Mesenchymal stem cell (in vitro differentiated cells and primary cell): ENCODE measurements at regions not wholly inside any gene's neighbourhood (a gene's known extent, or its start where the extent isn't known, plus 50 kb on each side); places are given as distances from the start of the nearest gene placed in this dataset.

ENCODE experiments used
- DNase-seq: peaks from one replicate; pipeline ENCODE4 v3.0.0-alpha.2; 2013
- H2AFZ ChIP-seq: one replicate; pipeline ENCODE4 v1.6.1; 2013; ENCODE audit warnings: low read depth, mild to moderate bottlenecking, control low read depth, inconsistent platforms, low read length, moderate library complexity
- H2AK5ac ChIP-seq: 2 replicates; pipeline ENCODE4 v1.6.1; 2013; ENCODE audit warnings: low read length, moderate library complexity, mild to moderate bottlenecking, inconsistent platforms; ENCODE audit not compliant: severe bottlenecking
- H2BK120ac ChIP-seq: one replicate; pipeline ENCODE4 v1.6.1; 2013; ENCODE audit warnings: low read depth, mild to moderate bottlenecking, inconsistent platforms, low read length, moderate library complexity
- H2BK12ac ChIP-seq, 2 experiments: one replicate each; pipeline ENCODE4 v1.6.1; 2013; ENCODE audit warnings: inconsistent platforms in 2 of 2, low read length in 2 of 2, mild to moderate bottlenecking in 2 of 2, moderate library complexity in 2 of 2, control low read depth in 1 of 2
- H2BK15ac ChIP-seq: one replicate; pipeline ENCODE4 v1.6.1; 2013; ENCODE audit warnings: mild to moderate bottlenecking, low read depth, inconsistent platforms; ENCODE audit not compliant: poor library complexity, severe bottlenecking
- H2BK5ac ChIP-seq: 2 replicates; pipeline ENCODE4 v1.6.1; 2013; ENCODE audit warnings: low read depth, mild to moderate bottlenecking, low read length, control low read depth, inconsistent platforms; ENCODE audit not compliant: poor library complexity, severe bottlenecking
- H3K14ac ChIP-seq, 2 experiments: one replicate each; pipeline ENCODE4 v1.6.1; 2013; ENCODE audit warnings: inconsistent platforms in 2 of 2, low read length in 2 of 2, control low read depth in 1 of 2, mild to moderate bottlenecking in 1 of 2, moderate library complexity in 1 of 2
- H3K18ac ChIP-seq, 2 experiments: one replicate each; pipeline ENCODE4 v1.6.1; 2013; ENCODE audit warnings: inconsistent platforms in 2 of 2, low read length in 2 of 2, control low read depth in 1 of 2, low read depth in 1 of 2, mild to moderate bottlenecking in 1 of 2
- H3K23ac ChIP-seq, 2 experiments: one replicate each; pipeline ENCODE4 v1.6.1; 2013; ENCODE audit warnings: inconsistent platforms in 2 of 2, low read length in 2 of 2, mild to moderate bottlenecking in 2 of 2, moderate library complexity in 2 of 2, control low read depth in 1 of 2
- H3K27ac ChIP-seq: 2 replicates; pipeline ENCODE4 v1.5.1; 2013; ENCODE audit warnings: mild to moderate bottlenecking, moderate library complexity, low read length, control low read depth, inconsistent platforms; ENCODE audit not compliant: poor library complexity, severe bottlenecking
- H3K27me3 ChIP-seq, 2 experiments: 2 replicates each; pipeline versions ENCODE4 v1.6.1 to v1.7.0; 2013; ENCODE audit warnings: low read length in 2 of 2, mild to moderate bottlenecking in 2 of 2, moderate library complexity in 2 of 2, control low read depth in 1 of 2, inconsistent platforms in 1 of 2; ENCODE audit not compliant: control insufficient read depth in 1 of 2, insufficient read depth in 1 of 2
- H3K36me3 ChIP-seq, 2 experiments: 2 replicates each; pipeline versions ENCODE4 v1.6.1 to v1.7.0; 2013; ENCODE audit warnings: low read length in 2 of 2, control low read depth in 1 of 2, inconsistent platforms in 1 of 2, low read depth in 1 of 2, mild to moderate bottlenecking in 1 of 2; ENCODE audit not compliant: insufficient read depth in 2 of 2, control insufficient read depth in 1 of 2
- H3K4ac ChIP-seq, 2 experiments: one replicate each; pipeline ENCODE4 v1.6.1; 2013; ENCODE audit warnings: inconsistent platforms in 2 of 2, low read length in 2 of 2, mild to moderate bottlenecking in 2 of 2, moderate library complexity in 2 of 2, control low read depth in 1 of 2, low read depth in 1 of 2
- H3K4me1 ChIP-seq: 2 replicates; pipeline ENCODE4 v1.6.1; 2013; ENCODE audit warnings: low read depth, low read length, control low read depth; ENCODE audit not compliant: control insufficient read depth, insufficient read depth
- H3K4me2 ChIP-seq: 2 replicates; pipeline ENCODE4 v1.6.1; 2013; ENCODE audit warnings: low read length, mild to moderate bottlenecking, inconsistent platforms; ENCODE audit not compliant: poor library complexity, severe bottlenecking
- H3K4me3 ChIP-seq, 2 experiments: 2 replicates each; pipeline versions ENCODE4 v1.5.1 to v1.7.0; 2013; ENCODE audit warnings: low read length in 2 of 2, mild to moderate bottlenecking in 2 of 2, control low read depth in 1 of 2, low read depth in 1 of 2; ENCODE audit not compliant: insufficient read depth in 1 of 2
- H3K79me1 ChIP-seq: replicated peaks from 2 replicates; pipeline ENCODE4 v1.6.1; 2013; ENCODE audit warnings: mild to moderate bottlenecking, control low read depth, low read length, inconsistent platforms; ENCODE audit not compliant: poor library complexity, severe bottlenecking
- H3K9ac ChIP-seq: 2 replicates; pipeline ENCODE4 v1.7.0; 2013; ENCODE audit warnings: mild to moderate bottlenecking, low read length, moderate library complexity
- H3K9me3 ChIP-seq: 2 replicates; pipeline ENCODE4 v1.7.0; 2013; ENCODE audit warnings: mild to moderate bottlenecking, low read length; ENCODE audit not compliant: control insufficient read depth
- H4K8ac ChIP-seq: one replicate; pipeline ENCODE4 v1.6.1; 2013; ENCODE audit warnings: inconsistent platforms, mild to moderate bottlenecking, low read length, moderate library complexity
- H4K91ac ChIP-seq: one replicate; pipeline ENCODE4 v1.6.1; 2013; ENCODE audit warnings: mild to moderate bottlenecking, low read length, inconsistent platforms
- WGBS: methylation state at CpG from one replicate; pipeline ENCODE4 v1.1.7; 2013; ENCODE audit warnings: mixed read lengths; 5-methylcytosine and 5-hydroxymethylcytosine counted together

GRCh38 chr11:134795017-134795416, 383.0 kb upstream of the B3GAT1 start:
- Histone ChIP-seq H3K36me3 (no peaks in the 10 kb centered on the region), H3K23ac (no peak overlapping the region), H2BK12ac (no peak overlapping the region), H2AFZ (no peak overlapping the region), H2BK15ac (no peak overlapping the region), H4K8ac (no peak overlapping the region), H3K27ac (no peak overlapping the region), H2BK5ac (no peak overlapping the region), H3K27me3 (peaks cover 0 to 3% of the 10 kb centered on the region in 2 experiments), H3K9me3 (no peaks in the 10 kb centered on the region), H3K18ac (no peak overlapping the region), H3K4me1 (no peaks in the 10 kb centered on the region), H3K4me2 (no peak overlapping the region), H3K14ac (no peak overlapping the region), H3K4me3 (no peak overlapping the region), H4K91ac (no peak overlapping the region), H2BK120ac (no peak overlapping the region), H2AK5ac (no peak overlapping the region), H3K4ac (no peak overlapping the region), H3K9ac (no peak overlapping the region), H3K79me1 (no peaks in the 10 kb centered on the region)
- 75% methylated on average over 6 of the region's 7 CpGs for WGBS
- DNase-seq = no peak

- Histone ChIP-seq H3K4ac (no peak overlapping the region), H2BK15ac (no peak overlapping the region), H3K27ac (no peak overlapping the region), H3K4me3 (peak overlapping the region in 1 of 2 experiments; percentile 30), H3K27me3 (peaks cover 0 to 3% of the 10 kb centered on the region in 2 experiments), H4K91ac (no peak overlapping the region), H2BK5ac (no peak overlapping the region), H3K18ac (no peak overlapping the region), H3K79me1 (no peaks in the 10 kb centered on the region), H3K4me2 (no peak overlapping the region), H2AK5ac (no peak overlapping the region), H2AFZ (no peak overlapping the region), H3K36me3 (no peaks in the 10 kb centered on the region), H3K14ac (no peak overlapping the region), H3K9me3 (no peaks in the 10 kb centered on the region), H2BK12ac (no peak overlapping the region), H3K9ac (no peak overlapping the region), H4K8ac (no peak overlapping the region), H2BK120ac (no peak overlapping the region), H3K23ac (no peak overlapping the region), H3K4me1 (no peaks in the 10 kb centered on the region)
- DNase-seq = no peak
- 65% methylated on average over 8 of the region's 9 CpGs for WGBS
Measured at GRCh38 chr11:134794192-134794591, 382.1 kb upstream of the B3GAT1 start.

- Histone ChIP-seq H4K91ac (no peak overlapping the region), H3K27me3 (peaks cover 0 to 3% of the 10 kb centered on the region in 2 experiments), H4K8ac (no peak overlapping the region), H2AK5ac (no peak overlapping the region), H3K23ac (no peak overlapping the region), H2BK5ac (no peak overlapping the region), H3K4me1 (no peaks in the 10 kb centered on the region), H3K9me3 (no peaks in the 10 kb centered on the region), H3K36me3 (no peaks in the 10 kb centered on the region), H3K18ac (no peak overlapping the region), H3K79me1 (no peaks in the 10 kb centered on the region), H3K4ac (no peak overlapping the region), H3K27ac (no peak overlapping the region), H3K14ac (no peak overlapping the region), H3K4me3 (no peak overlapping the region), H3K4me2 (no peak overlapping the region), H2BK15ac (no peak overlapping the region), H2BK120ac (no peak overlapping the region), H2AFZ (no peak overlapping the region), H3K9ac (no peak overlapping the region), H2BK12ac (no peak overlapping the region)
- 44% methylated on average over 3 of the region's 5 CpGs for WGBS
- DNase-seq = no peak
Measured at GRCh38 chr11:134792677-134793076, 380.6 kb upstream of the B3GAT1 start.

GRCh38 chr11:134792044-134792443, 380.0 kb upstream of the B3GAT1 start:
- H3K9ac ChIP-seq = no peak overlapping the region
- H3K79me1 ChIP-seq = no peaks in the 10 kb centered on the region
- no peak overlapping the region for H2BK5ac ChIP-seq
- no peak overlapping the region for H3K4ac ChIP-seq
- 61% methylated on average over 5 of the region's 7 CpGs for WGBS
- no peak overlapping the region for H3K23ac ChIP-seq
- no peak overlapping the region for H4K8ac ChIP-seq
- no peak overlapping the region for H3K27ac ChIP-seq
- no peak overlapping the region for H3K18ac ChIP-seq
- no peak overlapping the region for H2BK120ac ChIP-seq
- no peak overlapping the region for H4K91ac ChIP-seq
- H3K4me2 ChIP-seq = no peak overlapping the region
- H2AK5ac ChIP-seq = no peak overlapping the region
- H2BK12ac ChIP-seq = no peak overlapping the region
- no peaks in the 10 kb centered on the region for H3K36me3 ChIP-seq
- H3K4me1 ChIP-seq = no peaks in the 10 kb centered on the region
- H3K9me3 ChIP-seq = no peaks in the 10 kb centered on the region
- peaks cover 0 to 3% of the 10 kb centered on the region in 2 experiments for H3K27me3 ChIP-seq
- H2AFZ ChIP-seq = no peak overlapping the region
- H2BK15ac ChIP-seq = no peak overlapping the region
- DNase-seq = no peak
- H3K14ac ChIP-seq = no peak overlapping the region
- no peak overlapping the region for H3K4me3 ChIP-seq
